Hepatocyte (in vitro differentiated cells): ENCODE measurements at regions not wholly inside any gene's neighbourhood (a gene's known extent, or its start where the extent isn't known, plus 50 kb on each side); places are given as distances from the start of the nearest gene placed in this dataset.

Experiments used
- DNase-seq: peaks from one replicate; pipeline ENCODE4 v3.0.0-alpha.2; 2016; ENCODE audit warnings: low spot score
- H2AFZ ChIP-seq: fragments of 200-600 bp; sonication (generic); 2 replicates; pipeline ENCODE4 v1.6.0; 2016; ENCODE audit warnings: antibody characterized with exemption, mild to moderate bottlenecking
- H3K27ac ChIP-seq: fragments of 200-600 bp; sonication (generic); 2 replicates; pipeline ENCODE4 v1.5.1; 2016; ENCODE audit warnings: mild to moderate bottlenecking
- H3K27me3 ChIP-seq: fragments of 200-600 bp; sonication (generic); 2 replicates; pipeline ENCODE4 v1.6.1; 2016
- H3K36me3 ChIP-seq: fragments of 200-600 bp; sonication (generic); replicated peaks from 2 replicates; pipeline ENCODE4 v1.5.1; 2016; ENCODE audit warnings: low read depth; ENCODE audit not compliant: insufficient read depth
- H3K4me1 ChIP-seq: fragments of 200-600 bp; sonication (generic); 2 replicates; pipeline ENCODE4 v1.5.1; 2016; ENCODE audit warnings: mild to moderate bottlenecking, moderate library complexity; ENCODE audit not compliant: insufficient read depth
- H3K4me2 ChIP-seq: fragments of 200-600 bp; sonication (generic); 2 replicates; pipeline ENCODE4 v1.6.0; 2016
- H3K4me3 ChIP-seq: fragments of 200-600 bp; sonication (generic); 2 replicates; pipeline ENCODE4 v1.5.1; 2016; ENCODE audit warnings: mild to moderate bottlenecking
- H3K79me2 ChIP-seq: fragments of 200-600 bp; sonication (generic); 2 replicates; pipeline ENCODE4 v1.6.0; 2017; ENCODE audit warnings: mild to moderate bottlenecking
- H3K9me2 ChIP-seq: fragments of 200-600 bp; sonication (generic); replicated peaks from 2 replicates; pipeline ENCODE4 v1.6.0; 2017; ENCODE audit warnings: mild to moderate bottlenecking; ENCODE audit not compliant: insufficient read depth
- H3K9me3 ChIP-seq: fragments of 200-600 bp; sonication (generic); 2 replicates; pipeline ENCODE4 v1.5.1; 2016; ENCODE audit warnings: low read depth, mild to moderate bottlenecking
- H4K20me1 ChIP-seq: fragments of 200-600 bp; sonication (generic); 2 replicates; pipeline ENCODE4 v1.6.0; 2016; ENCODE audit warnings: mild to moderate bottlenecking; ENCODE audit not compliant: insufficient read depth, poor library complexity, severe bottlenecking
- CTCF ChIP-seq: fragments of 200-600 bp; sonication (generic); IDR thresholded peaks from 2 replicates; pipeline ENCODE4 v1.5.1; 2016; ENCODE audit warnings: antibody characterized with exemption, mild to moderate bottlenecking; ENCODE audit not compliant: poor library complexity
- EZH2 ChIP-seq: fragments of 200-600 bp; sonication (generic); IDR thresholded peaks from 2 replicates; pipeline ENCODE4 v1.6.1; 2016; ENCODE audit warnings: antibody characterized with exemption, mild to moderate bottlenecking, borderline replicate concordance
- EZH2phosphoT487 ChIP-seq: fragments of 200-600 bp; sonication (generic); IDR thresholded peaks from one replicate; pipeline ENCODE4 v1.6.1; 2018; ENCODE audit warnings: antibody characterized with exemption, mild to moderate bottlenecking, low read depth, moderate library complexity; ENCODE audit not compliant: unreplicated experiment, severe bottlenecking
- whole genome bisulfite sequencing: methylation state at CpG from one replicate; pipeline ENCODE4 v1.1.6; 2016; ENCODE audit warnings: low lambda C conversion rate; ENCODE audit errors: missing lambda C conversion rate; 5-methylcytosine and 5-hydroxymethylcytosine counted together

DNA sequence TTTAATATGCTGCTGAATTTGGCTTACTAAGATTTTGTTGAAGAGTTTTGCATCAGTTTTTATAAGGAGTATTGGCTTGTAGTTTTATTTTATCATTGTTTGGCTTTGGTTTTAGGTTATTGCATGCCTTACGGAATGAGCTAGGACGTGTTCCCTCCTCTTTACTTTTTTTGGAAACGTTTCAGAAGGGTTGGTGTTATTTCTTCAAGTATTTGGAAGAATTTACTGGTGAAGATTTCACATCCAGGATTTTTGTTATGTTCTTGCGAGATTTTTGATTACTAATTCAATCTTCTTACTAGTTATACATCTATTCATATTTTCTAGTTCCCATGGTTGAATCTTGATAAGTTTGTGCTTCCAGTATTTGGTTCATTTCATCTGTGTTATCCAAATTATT, 823.2 kb downstream of the SLC6A15 start:
- H3K36me3 ChIP-seq, result no peaks in the 10 kb centered on the region
- 81% methylated on average over 4 of the region's 4 CpGs for WGBS
- no peaks in the 10 kb centered on the region for H3K27me3 ChIP-seq
- H3K9me2 ChIP-seq, result no peaks in the 10 kb centered on the region
- no peak overlapping the region for H3K4me2 ChIP-seq
- no peak overlapping the region for H3K4me3 ChIP-seq
- H4K20me1 ChIP-seq, result no peaks in the 10 kb centered on the region
- DNase-seq, result no peak
- H2AFZ ChIP-seq, result no peak overlapping the region
- no peak for TF ChIP-seq EZH2phosphoT487
- no peak for TF ChIP-seq EZH2
- TF ChIP-seq CTCF, result no peak
- no peak overlapping the region for H3K27ac ChIP-seq
- no peaks in the 10 kb centered on the region for H3K4me1 ChIP-seq
- H3K9me3 ChIP-seq, result no peaks in the 10 kb centered on the region
- H3K79me2 ChIP-seq, result no peaks in the 10 kb centered on the region

GRCh38 chr12:84085046-84085445, 827.6 kb downstream of the SLC6A15 start:
- Histone ChIP-seq H4K20me1 (no peaks in the 10 kb centered on the region), H3K4me1 (no peaks in the 10 kb centered on the region), H3K9me3 (no peaks in the 10 kb centered on the region), H3K4me2 (no peak overlapping the region), H3K79me2 (no peaks in the 10 kb centered on the region), H3K36me3 (no peaks in the 10 kb centered on the region), H3K9me2 (no peaks in the 10 kb centered on the region), H3K27me3 (no peaks in the 10 kb centered on the region), H3K27ac (no peak overlapping the region), H3K4me3 (no peak overlapping the region), H2AFZ (no peak overlapping the region)
- 76% methylated on average over 3 of the region's 3 CpGs for WGBS
- TF ChIP-seq EZH2phosphoT487 (no peak), CTCF (no peak), EZH2 (no peak)
- no peak for DNase-seq

GRCh38 chr12:84079626-84080025, 833.0 kb downstream of the SLC6A15 start:
- Histone ChIP-seq H3K36me3 (no peaks in the 10 kb centered on the region), H3K79me2 (no peaks in the 10 kb centered on the region), H3K9me3 (no peaks in the 10 kb centered on the region), H3K9me2 (no peaks in the 10 kb centered on the region), H3K27me3 (no peaks in the 10 kb centered on the region), H3K4me1 (no peaks in the 10 kb centered on the region), H3K27ac (no peak overlapping the region), H2AFZ (no peak overlapping the region), H4K20me1 (no peaks in the 10 kb centered on the region), H3K4me3 (no peak overlapping the region), H3K4me2 (no peak overlapping the region)
- 92% methylated on average over 1 of the region's 1 CpG for WGBS
- DNase-seq, result no peak
- TF ChIP-seq EZH2 (no peak), EZH2phosphoT487 (no peak), CTCF (no peak)

GRCh38 chr12:84077679-84078078, 834.9 kb downstream of the SLC6A15 start:
- Histone ChIP-seq H3K79me2 (no peaks in the 10 kb centered on the region), H3K27me3 (no peaks in the 10 kb centered on the region), H3K4me2 (no peak overlapping the region), H3K4me1 (no peaks in the 10 kb centered on the region), H3K36me3 (no peaks in the 10 kb centered on the region), H4K20me1 (no peaks in the 10 kb centered on the region), H3K9me3 (no peaks in the 10 kb centered on the region), H3K4me3 (no peak overlapping the region), H3K9me2 (no peaks in the 10 kb centered on the region), H3K27ac (no peak overlapping the region), H2AFZ (no peak overlapping the region)
- TF ChIP-seq EZH2phosphoT487, result no peak
- no peak for TF ChIP-seq CTCF
- no peak for TF ChIP-seq EZH2
- DNase-seq, result no peak
